ENCODE measurements at regions not wholly inside any gene's neighbourhood (a gene's known extent, or its start where the extent isn't known, plus 50 kb on each side); places are given as distances from the start of the nearest gene placed in this dataset.
"Not testable (repeated sequence)": the region's sequence is repeated elsewhere in the genome, so short reads cannot be mapped to it uniquely, and the experiment has no call there.

- H3K4me1 ChIP-seq (ENCODE audit: insufficient read depth, low read length): peaks cover 7% of the 10 kb centered on the region
- H3K4me2 ChIP-seq (ENCODE audit: insufficient read depth, low read length): no peak overlapping the region
- no peaks in the 10 kb centered on the region for H3K36me3 ChIP-seq (ENCODE audit: insufficient read depth, low read length)
- H3K4me3 ChIP-seq (ENCODE audit: low read depth in 1 of 2, low read length in 2 of 2): no peak overlapping the region
- H3K27me3 ChIP-seq (ENCODE audit: insufficient read depth, low read length, poor library complexity): no peaks in the 10 kb centered on the region
- H2AFZ ChIP-seq (ENCODE audit: low read depth, low read length): no peak overlapping the region
- ATAC-seq (ENCODE audit: insufficient read depth, low read depth) (no peak), DNase-seq (no peak)
- no peak overlapping the region for H3K27ac ChIP-seq (ENCODE audit: low read length)
- H3K79me2 ChIP-seq (ENCODE audit: insufficient read depth, low read length): no peaks in the 10 kb centered on the region
- H3K9me3 ChIP-seq (ENCODE audit: insufficient read depth, low read length, severe bottlenecking): no peaks in the 10 kb centered on the region
- no peak for TF ChIP-seq EZH2 (IDR thresholded peaks at IDR 0.05; ENCODE audit: borderline replicate concordance, low read depth, low read length, severe bottlenecking)
- no peak for TF ChIP-seq CTCF (IDR thresholded peaks at IDR 0.05; ENCODE audit: borderline replicate concordance, extremely low read depth, low read length, poor library complexity, severe bottlenecking)
- no peak overlapping the region for H3K9ac ChIP-seq (ENCODE audit: low read depth, low read length)
- no peaks in the 10 kb centered on the region for H4K20me1 ChIP-seq (ENCODE audit: insufficient read depth, low read length)
These were observed 58.0 kb upstream of the XIAP start for GRCh38 chrX:123801901-123802300.

GRCh38 chrX:123803331-123803983, 56.4 kb upstream of the XIAP start:
- no peaks in the 10 kb centered on the region for H3K9me3 ChIP-seq (ENCODE audit: insufficient read depth, low read length, severe bottlenecking)
- no peaks in the 10 kb centered on the region for H4K20me1 ChIP-seq (ENCODE audit: insufficient read depth, low read length)
- TF ChIP-seq EZH2 (IDR thresholded peaks at IDR 0.05; ENCODE audit: borderline replicate concordance, low read depth, low read length, severe bottlenecking) (no peak), CTCF (IDR thresholded peaks at IDR 0.05; ENCODE audit: borderline replicate concordance, extremely low read depth, low read length, poor library complexity, severe bottlenecking) (no peak)
- H3K27ac ChIP-seq (ENCODE audit: low read length): 0 out of 2 replicates have a peak overlapping the region, but pooled peaks have one; percentile 32
- peaks cover 7% of the 10 kb centered on the region for H3K4me1 ChIP-seq (ENCODE audit: insufficient read depth, low read length)
- DNase-seq (peak; percentile 57), ATAC-seq (ENCODE audit: insufficient read depth, low read depth) (peak; percentile 98)
- H3K27me3 ChIP-seq (ENCODE audit: insufficient read depth, low read length, poor library complexity): no peaks in the 10 kb centered on the region
- no peak overlapping the region for H3K4me2 ChIP-seq (ENCODE audit: insufficient read depth, low read length)
- no peaks in the 10 kb centered on the region for H3K79me2 ChIP-seq (ENCODE audit: insufficient read depth, low read length)
- no peak overlapping the region; the same call in 1 of the 2 replicates for H2AFZ ChIP-seq (ENCODE audit: low read depth, low read length)
- no peaks in the 10 kb centered on the region for H3K36me3 ChIP-seq (ENCODE audit: insufficient read depth, low read length)
- H3K4me3 ChIP-seq (ENCODE audit: low read depth in 1 of 2, low read length in 2 of 2): no peak overlapping the region
- no peak overlapping the region for H3K9ac ChIP-seq (ENCODE audit: low read depth, low read length)

GRCh38 chrX:123803984-123804365, 55.9 kb upstream of the XIAP start:
- not testable (repeated sequence) for H3K4me2 ChIP-seq (ENCODE audit: insufficient read depth, low read length); H3K9me3 ChIP-seq (ENCODE audit: insufficient read depth, low read length, severe bottlenecking); H3K4me3 ChIP-seq (ENCODE audit: low read depth in 1 of 2, low read length in 2 of 2); H3K4me1 ChIP-seq (ENCODE audit: insufficient read depth, low read length); H3K27me3 ChIP-seq (ENCODE audit: insufficient read depth, low read length, poor library complexity); H3K36me3 ChIP-seq (ENCODE audit: insufficient read depth, low read length); H4K20me1 ChIP-seq (ENCODE audit: insufficient read depth, low read length); H2AFZ ChIP-seq (ENCODE audit: low read depth, low read length); DNase-seq; H3K9ac ChIP-seq (ENCODE audit: low read depth, low read length); H3K79me2 ChIP-seq (ENCODE audit: insufficient read depth, low read length); ATAC-seq (ENCODE audit: insufficient read depth, low read depth); H3K27ac ChIP-seq (ENCODE audit: low read length)

- H3K36me3 ChIP-seq (ENCODE audit: insufficient read depth, low read length): no peaks in the 10 kb centered on the region
- H3K4me1 ChIP-seq (ENCODE audit: insufficient read depth, low read length): peaks cover 7% of the 10 kb centered on the region
- no peak overlapping the region for H2AFZ ChIP-seq (ENCODE audit: low read depth, low read length)
- no peaks in the 10 kb centered on the region for H3K79me2 ChIP-seq (ENCODE audit: insufficient read depth, low read length)
- H3K9ac ChIP-seq (ENCODE audit: low read depth, low read length): no peak overlapping the region
- H3K27ac ChIP-seq (ENCODE audit: low read length): no peak overlapping the region
- no peak for ATAC-seq (ENCODE audit: insufficient read depth, low read depth)
- no peaks in the 10 kb centered on the region for H3K27me3 ChIP-seq (ENCODE audit: insufficient read depth, low read length, poor library complexity)
- TF ChIP-seq EZH2 (IDR thresholded peaks at IDR 0.05; ENCODE audit: borderline replicate concordance, low read depth, low read length, severe bottlenecking) (no peak), CTCF (IDR thresholded peaks at IDR 0.05; ENCODE audit: borderline replicate concordance, extremely low read depth, low read length, poor library complexity, severe bottlenecking) (no peak)
- H3K4me3 ChIP-seq (ENCODE audit: low read depth in 1 of 2, low read length in 2 of 2): no peak overlapping the region
- H4K20me1 ChIP-seq (ENCODE audit: insufficient read depth, low read length): no peaks in the 10 kb centered on the region
- DNase-seq: no peak
- H3K9me3 ChIP-seq (ENCODE audit: insufficient read depth, low read length, severe bottlenecking): no peaks in the 10 kb centered on the region
- no peak overlapping the region for H3K4me2 ChIP-seq (ENCODE audit: insufficient read depth, low read length)
These were observed 51.9 kb upstream of the XIAP start for GRCh38 chrX:123807835-123808416.
